ENCODE measurements at regions not wholly inside any gene's neighbourhood (a gene's known extent, or its start where the extent isn't known, plus 50 kb on each side); places are given as distances from the start of the nearest gene placed in this dataset.
"Not testable (repeated sequence)": the region's sequence is repeated elsewhere in the genome, so short reads cannot be mapped to it uniquely, and the experiment has no call there.

- DNase-seq (ENCODE audit: low spot score), result no peak
Measured at GRCh38 chr18:55934821-55935220, 346.8 kb upstream of the TCF4 start.

GRCh38 chr18:55932675-55933074, 344.7 kb upstream of the TCF4 start:
- no peak for DNase-seq (ENCODE audit: low spot score)

- no peak for DNase-seq (ENCODE audit: low spot score)
Measured at GRCh38 chr18:55927831-55928230, 339.8 kb upstream of the TCF4 start.

- no peak for DNase-seq (ENCODE audit: low spot score)
Measured at GRCh38 chr18:55925772-55926171, 337.8 kb upstream of the TCF4 start.

- DNase-seq (ENCODE audit: low spot score), result no peak
Measured at GRCh38 chr18:55920063-55920462, 332.1 kb upstream of the TCF4 start.

- no peak for DNase-seq (ENCODE audit: low spot score)
Measured at GRCh38 chr18:55918444-55918843, 330.5 kb upstream of the TCF4 start.

GRCh38 chr18:55912919-55913318, 324.9 kb upstream of the TCF4 start:
- no peak for DNase-seq (ENCODE audit: low spot score)

- no peak for DNase-seq (ENCODE audit: low spot score)
Measured at GRCh38 chr18:55912071-55912470, 324.1 kb upstream of the TCF4 start.

- no peak for DNase-seq (ENCODE audit: low spot score)
Measured at GRCh38 chr18:55910296-55910695, 322.3 kb upstream of the TCF4 start.

- no peak for DNase-seq (ENCODE audit: low spot score)
Measured at GRCh38 chr18:55908901-55909366, 320.9 kb upstream of the TCF4 start.

- DNase-seq (ENCODE audit: low spot score), result no peak
Measured at GRCh38 chr18:55907453-55908175, 319.6 kb upstream of the TCF4 start.

- no peak for DNase-seq (ENCODE audit: low spot score)
Measured at GRCh38 chr18:55906536-55906935, 318.5 kb upstream of the TCF4 start.

- DNase-seq (ENCODE audit: low spot score), result no peak
Measured at GRCh38 chr18:55903911-55904310, 315.9 kb upstream of the TCF4 start.

- DNase-seq (ENCODE audit: low spot score), result no peak
Measured at GRCh38 chr18:55900380-55900779, 312.4 kb upstream of the TCF4 start.

- DNase-seq (ENCODE audit: low spot score), result no peak
Measured at GRCh38 chr18:55897091-55897689, 309.2 kb upstream of the TCF4 start.

GRCh38 chr18:55893948-55894347, 306.0 kb upstream of the TCF4 start:
- no peak for DNase-seq (ENCODE audit: low spot score)

- DNase-seq (ENCODE audit: low spot score), result not testable (repeated sequence)
Measured at GRCh38 chr18:55892862-55893813, 305.1 kb upstream of the TCF4 start.

- no peak for DNase-seq (ENCODE audit: low spot score)
Measured at GRCh38 chr18:55886886-55887285, 298.9 kb upstream of the TCF4 start.

GRCh38 chr18:55884498-55884897, 296.5 kb upstream of the TCF4 start:
- DNase-seq (ENCODE audit: low spot score), result no peak

GRCh38 chr18:55880617-55881016, 292.6 kb upstream of the TCF4 start:
- no peak for DNase-seq (ENCODE audit: low spot score)

- no peak for DNase-seq (ENCODE audit: low spot score)
Measured at GRCh38 chr18:55879331-55879730, 291.3 kb upstream of the TCF4 start.

- DNase-seq (ENCODE audit: low spot score), result no peak
Measured at GRCh38 chr18:55878224-55878623, 290.2 kb upstream of the TCF4 start.

GRCh38 chr18:55877321-55877720, 289.3 kb upstream of the TCF4 start:
- DNase-seq (ENCODE audit: low spot score), result no peak

All from LoVo (cell line).